ENCODE measurements at regions not wholly inside any gene's neighbourhood (a gene's known extent, or its start where the extent isn't known, plus 50 kb on each side); places are given as distances from the start of the nearest gene placed in this dataset.

DNA sequence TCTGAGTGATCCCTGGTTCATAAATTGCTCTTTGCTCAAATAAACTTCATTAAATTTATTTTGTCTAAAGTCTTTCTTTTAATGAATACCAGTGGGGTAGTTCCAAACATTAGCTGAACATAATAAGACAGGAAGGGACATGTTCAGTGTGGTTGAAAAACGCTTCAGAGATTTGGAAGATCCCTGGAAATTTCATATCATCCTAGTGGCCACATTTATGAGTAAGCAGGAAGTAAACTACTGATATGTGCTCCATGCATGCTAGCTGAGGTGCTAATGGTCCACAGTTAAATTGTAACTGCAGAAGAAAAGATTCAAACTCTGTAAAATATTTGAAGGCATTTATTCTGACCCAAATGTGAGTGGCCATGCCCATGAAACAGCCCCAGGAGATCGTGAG lies 1328.7 kb downstream of the ADGRL3 start:
- TF ChIP-seq, protein P1, sequence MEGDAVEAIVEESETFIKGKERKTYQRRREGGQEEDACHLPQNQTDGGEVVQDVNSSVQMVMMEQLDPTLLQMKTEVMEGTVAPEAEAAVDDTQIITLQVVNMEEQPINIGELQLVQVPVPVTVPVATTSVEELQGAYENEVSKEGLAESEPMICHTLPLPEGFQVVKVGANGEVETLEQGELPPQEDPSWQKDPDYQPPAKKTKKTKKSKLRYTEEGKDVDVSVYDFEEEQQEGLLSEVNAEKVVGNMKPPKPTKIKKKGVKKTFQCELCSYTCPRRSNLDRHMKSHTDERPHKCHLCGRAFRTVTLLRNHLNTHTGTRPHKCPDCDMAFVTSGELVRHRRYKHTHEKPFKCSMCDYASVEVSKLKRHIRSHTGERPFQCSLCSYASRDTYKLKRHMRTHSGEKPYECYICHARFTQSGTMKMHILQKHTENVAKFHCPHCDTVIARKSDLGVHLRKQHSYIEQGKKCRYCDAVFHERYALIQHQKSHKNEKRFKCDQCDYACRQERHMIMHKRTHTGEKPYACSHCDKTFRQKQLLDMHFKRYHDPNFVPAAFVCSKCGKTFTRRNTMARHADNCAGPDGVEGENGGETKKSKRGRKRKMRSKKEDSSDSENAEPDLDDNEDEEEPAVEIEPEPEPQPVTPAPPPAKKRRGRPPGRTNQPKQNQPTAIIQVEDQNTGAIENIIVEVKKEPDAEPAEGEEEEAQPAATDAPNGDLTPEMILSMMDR (IDR thresholded peaks at IDR 0.05) = no peak
- TF ChIP-seq POLR2A (IDR thresholded peaks at IDR 0.05) = no peak
- no peak for TF ChIP-seq EP300 (IDR thresholded peaks at IDR 0.05)
- TF ChIP-seq POLR2AphosphoS5 (IDR thresholded peaks at IDR 0.05) = no peak
